Activated effector memory CD4-positive, alpha-beta T cell treated with Interleukin-2 at 50 U/mL for 16 hours (primary cell): ENCODE measurements at regions not wholly inside any gene's neighbourhood (a gene's known extent, or its start where the extent isn't known, plus 50 kb on each side); places are given as distances from the start of the nearest gene placed in this dataset.
"Not testable (repeated sequence)": the region's sequence is repeated elsewhere in the genome, so short reads cannot be mapped to it uniquely, and the experiment has no call there.

Experiments
- DNase-seq: peaks from one replicate; pipeline ENCODE4 v3.0.0-alpha.2; 2020

- no peak for DNase-seq
These were observed 1670.9 kb downstream of the PLA2G4A start for GRCh38 chr1:188499690-188500089.

DNA sequence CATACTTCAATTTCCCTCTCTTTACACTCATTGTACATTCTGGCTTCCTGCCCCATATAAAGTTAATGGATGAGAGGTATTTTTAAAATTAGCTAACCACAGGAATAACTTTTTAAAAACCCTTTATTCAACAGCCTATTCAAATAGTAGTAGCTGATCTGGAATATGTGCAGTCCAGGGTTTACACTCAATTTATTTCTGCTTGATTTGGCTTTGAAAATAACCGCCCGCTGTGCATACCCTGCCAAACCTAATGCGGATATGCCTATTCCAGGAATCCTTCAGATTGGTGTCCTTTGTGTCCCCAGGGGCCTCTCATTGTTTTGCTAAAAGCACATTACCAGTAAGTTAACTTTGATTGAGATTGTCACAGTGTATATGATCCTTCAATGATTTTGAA lies 1686.2 kb downstream of the PLA2G4A start:
- no peak for DNase-seq

GRCh38 chr1:188517139-188517538 lies 1688.4 kb downstream of the PLA2G4A start:
- no peak for DNase-seq

- DNase-seq = no peak
These were observed 1722.4 kb downstream of the PLA2G4A start for GRCh38 chr1:188551176-188551575.

DNA sequence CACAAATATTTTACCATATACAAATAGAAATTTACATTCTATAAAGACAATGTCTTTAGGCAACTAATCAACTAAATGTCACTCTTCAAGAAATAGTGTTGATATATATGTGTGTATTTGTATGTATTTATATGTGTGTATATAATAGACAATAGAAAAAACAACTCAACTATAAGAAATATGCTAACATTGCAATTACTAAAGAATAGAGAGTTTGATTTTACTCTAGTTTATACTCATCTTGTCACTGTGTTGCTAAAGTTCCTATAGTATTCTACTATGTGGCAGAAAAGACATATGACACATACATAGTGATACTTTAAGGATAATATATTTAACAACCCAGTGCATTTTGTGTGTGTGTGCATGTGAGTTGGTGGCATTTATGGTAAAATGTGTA lies 1728.3 kb downstream of the PLA2G4A start:
- DNase-seq = no peak

- no peak for DNase-seq
These were observed 1754.3 kb downstream of the PLA2G4A start for GRCh38 chr1:188582911-188583532.

DNA sequence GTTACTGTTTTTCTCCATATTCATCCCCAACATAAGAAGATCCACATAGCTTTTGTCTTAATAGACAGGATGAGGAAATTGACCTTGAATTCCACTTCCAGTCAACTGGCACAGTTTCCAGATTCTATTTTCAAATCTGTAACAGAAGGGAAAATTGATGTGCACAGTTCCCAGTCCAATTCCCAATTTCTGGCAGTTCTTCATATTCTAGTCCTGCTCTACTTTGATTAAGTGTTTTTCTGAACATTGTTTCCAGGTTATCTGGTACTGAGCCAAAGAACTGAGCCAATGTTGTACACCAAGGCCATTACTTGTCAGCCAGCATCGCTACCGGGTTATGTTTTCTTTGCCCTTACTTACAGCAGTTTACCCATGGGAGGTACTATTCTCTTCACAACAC lies 1755.4 kb downstream of the PLA2G4A start:
- no peak for DNase-seq

- DNase-seq = no peak
These were observed 1761.9 kb downstream of the PLA2G4A start for GRCh38 chr1:188590641-188591040.

DNA sequence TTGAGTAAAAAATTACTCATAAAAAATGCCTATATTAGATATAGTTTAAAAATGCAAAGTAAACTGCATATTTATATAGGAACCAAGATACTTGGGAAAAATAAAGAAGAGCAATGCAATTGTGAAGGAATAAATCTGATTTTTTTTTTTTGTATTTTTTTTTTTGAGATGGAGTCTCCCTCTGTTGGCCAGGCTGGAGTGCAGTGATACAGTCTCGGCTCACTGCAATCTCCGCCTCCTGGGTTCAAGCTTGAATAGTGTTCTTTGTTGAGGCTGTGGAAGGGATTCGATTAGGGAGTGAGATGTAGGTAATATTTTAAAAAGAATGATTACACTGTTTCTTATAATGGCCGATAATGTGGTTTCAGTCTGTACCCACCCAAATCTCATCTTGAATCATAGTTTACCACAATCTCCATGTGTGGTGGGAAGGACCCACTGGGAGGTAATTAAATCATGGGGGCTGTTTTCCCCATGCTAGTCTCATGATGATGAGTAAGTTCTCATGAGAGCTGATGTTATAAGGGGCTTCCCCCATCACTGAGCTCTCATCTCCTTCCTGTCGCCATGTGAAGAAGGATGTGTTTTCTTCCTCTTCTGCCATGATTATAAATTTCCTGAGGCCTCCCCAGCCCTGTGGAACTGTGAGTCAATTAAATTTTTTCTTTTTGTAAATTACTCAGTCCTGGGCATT lies 1765.9 kb downstream of the PLA2G4A start:
- no peak for DNase-seq

DNA sequence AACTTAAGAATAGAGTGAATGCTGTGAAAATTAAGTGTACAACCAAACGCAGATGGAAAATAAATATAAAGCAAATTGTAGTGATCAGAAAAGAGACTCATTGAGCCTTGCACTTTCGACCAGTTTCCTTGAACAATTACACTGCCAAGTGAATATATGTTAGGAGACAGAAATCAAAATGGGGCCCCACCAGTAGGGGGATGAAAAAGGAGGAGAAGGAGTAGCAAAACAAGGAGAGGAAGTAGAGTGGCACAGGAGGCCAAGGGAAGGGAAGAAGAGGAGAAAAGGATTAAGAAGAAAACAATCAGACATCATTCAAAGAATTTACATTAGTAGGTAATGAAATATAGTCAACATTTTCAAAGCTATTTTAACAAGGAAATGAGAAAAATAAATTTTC lies 1770.6 kb downstream of the PLA2G4A start:
- no peak for DNase-seq

GRCh38 chr1:188611432-188611831 lies 1782.7 kb downstream of the PLA2G4A start:
- DNase-seq = no peak

- DNase-seq = no peak
These were observed 1786.6 kb downstream of the PLA2G4A start for GRCh38 chr1:188615321-188615720.

GRCh38 chr1:188620236-188620635 lies 1791.5 kb downstream of the PLA2G4A start:
- DNase-seq = no peak

GRCh38 chr1:188641566-188642211 lies 1812.9 kb downstream of the PLA2G4A start:
- DNase-seq = no peak

- DNase-seq = no peak
These were observed 1814.0 kb downstream of the PLA2G4A start for GRCh38 chr1:188642704-188643103.

DNA sequence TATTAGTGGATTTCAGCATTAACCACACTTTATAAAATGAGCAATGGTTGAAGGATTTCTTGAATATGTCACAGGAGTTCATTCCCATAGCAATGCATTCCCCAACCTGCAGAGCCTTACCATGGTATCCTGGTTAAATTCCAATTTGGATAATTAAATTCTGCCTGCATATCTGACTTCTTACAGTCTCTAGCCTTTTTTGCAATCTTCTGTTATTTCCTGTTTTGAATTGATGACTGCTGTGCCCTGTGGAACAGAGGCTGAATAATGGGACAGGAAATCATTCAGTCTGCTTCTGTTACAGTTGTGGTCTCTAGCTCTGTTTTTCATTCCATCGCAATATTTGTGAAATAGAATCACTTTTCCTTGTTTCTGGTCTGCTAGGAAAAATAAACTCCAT lies 1823.9 kb downstream of the PLA2G4A start:
- no peak for DNase-seq

DNA sequence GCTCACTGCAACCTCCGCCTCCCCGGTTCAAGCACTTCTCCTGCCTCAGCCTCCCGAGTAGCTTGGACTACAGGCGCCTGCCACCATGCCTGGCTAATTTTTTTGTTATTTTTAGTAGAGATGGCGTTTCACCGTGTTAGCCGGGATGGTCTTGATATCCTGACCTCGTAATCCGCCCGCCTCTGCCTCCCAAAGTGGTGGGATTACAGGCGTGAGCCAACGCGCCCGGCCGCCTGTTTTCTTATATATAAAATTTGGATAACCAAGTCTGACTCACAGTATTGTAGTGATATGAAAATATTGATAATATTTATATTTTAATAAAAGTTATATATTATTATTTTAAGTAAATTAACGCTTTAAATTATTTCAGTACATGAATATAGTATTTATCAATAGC lies 1821.7 kb downstream of the BRINP3 start:
- DNase-seq = not testable (repeated sequence)

DNA sequence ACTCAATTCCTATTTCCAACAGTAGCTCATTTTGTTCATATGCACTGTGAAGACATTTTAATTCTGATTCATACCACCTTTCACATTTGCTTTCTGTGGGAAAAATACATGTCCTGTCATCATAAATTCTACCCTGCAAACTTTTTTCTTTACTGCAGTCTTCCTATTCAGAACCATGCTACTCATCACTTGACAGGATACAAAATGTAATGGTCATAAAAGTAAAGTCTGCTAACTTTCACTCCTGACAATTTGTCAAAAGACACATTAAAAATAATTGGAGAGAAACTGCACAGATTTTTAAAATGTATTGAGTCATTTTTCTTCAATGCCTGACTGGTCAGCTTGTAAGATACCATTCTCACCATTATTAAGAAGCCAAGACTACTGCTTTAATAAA lies 1817.1 kb downstream of the BRINP3 start:
- DNase-seq = no peak

DNA sequence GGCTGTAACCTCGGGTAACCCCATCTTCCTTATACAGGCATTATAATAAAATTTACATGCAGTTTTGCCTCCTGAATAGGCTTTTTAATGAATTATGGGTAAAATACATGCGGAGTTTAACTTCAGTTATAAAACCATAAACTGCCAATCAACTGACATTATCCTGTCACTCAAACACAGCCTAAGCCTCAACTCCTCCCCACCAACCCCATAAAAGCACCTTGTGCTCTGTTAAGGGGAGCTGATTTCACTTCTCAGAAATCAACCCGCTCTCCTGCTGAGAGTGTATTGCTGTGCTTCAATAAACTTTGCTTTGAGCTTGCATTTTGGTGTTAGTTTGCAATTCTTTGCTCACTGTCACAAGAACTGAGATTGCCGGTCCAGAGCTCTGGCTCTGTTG lies 1812.2 kb downstream of the BRINP3 start:
- DNase-seq = no peak

GRCh38 chr1:188668083-188668482 lies 1809.6 kb downstream of the BRINP3 start:
- DNase-seq = no peak

DNA sequence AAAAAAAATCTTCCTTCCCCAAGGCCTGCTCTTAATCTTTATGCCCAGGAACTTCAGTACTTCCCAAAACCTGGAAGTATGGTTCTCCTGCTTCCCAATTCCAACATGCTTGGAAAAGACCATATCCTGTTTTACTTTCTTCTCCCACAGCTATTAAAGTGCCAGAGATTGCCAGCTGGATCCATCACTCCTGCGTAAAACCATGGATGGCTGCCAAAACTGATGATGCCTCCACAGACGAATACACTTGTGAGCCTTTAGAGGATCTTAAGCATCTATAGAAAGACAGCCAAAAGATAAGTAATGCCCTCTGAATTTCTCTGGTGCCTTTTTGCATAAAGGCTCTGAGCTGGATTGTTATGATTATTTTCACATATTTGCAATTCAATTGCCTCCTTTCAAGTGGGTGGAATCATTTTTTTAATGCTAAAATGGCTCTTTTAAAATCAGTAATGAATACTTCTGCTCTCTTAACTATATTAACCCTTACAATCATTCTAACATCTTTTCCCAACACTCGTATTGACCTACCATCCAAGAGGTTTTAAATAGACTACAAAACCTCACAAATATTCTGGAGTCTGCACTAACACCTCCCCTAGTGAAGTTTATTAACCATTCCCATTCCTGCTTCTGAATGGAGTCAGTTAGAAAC lies 1807.8 kb downstream of the BRINP3 start:
- DNase-seq = no peak

GRCh38 chr1:188670837-188671236 lies 1806.8 kb downstream of the BRINP3 start:
- DNase-seq = no peak

DNA sequence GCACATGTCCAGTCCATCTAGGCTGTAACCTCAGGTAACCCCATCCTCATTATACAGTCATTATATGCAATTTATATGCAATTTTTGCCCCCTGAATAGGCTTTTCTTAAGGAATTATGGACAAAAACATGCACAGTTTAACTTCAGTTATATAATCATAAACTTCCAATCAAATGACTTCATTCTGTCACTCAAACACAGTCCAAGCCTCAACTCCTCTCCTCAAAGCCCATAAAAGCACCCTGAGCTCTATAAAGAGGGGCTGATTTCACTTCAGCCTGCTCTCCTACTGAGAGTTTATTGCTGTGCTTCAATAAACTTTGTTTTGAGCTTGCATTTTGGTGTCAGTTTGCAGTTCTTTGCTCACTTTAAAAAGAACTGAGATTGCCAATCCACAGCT lies 1805.5 kb downstream of the BRINP3 start:
- DNase-seq = no peak

DNA sequence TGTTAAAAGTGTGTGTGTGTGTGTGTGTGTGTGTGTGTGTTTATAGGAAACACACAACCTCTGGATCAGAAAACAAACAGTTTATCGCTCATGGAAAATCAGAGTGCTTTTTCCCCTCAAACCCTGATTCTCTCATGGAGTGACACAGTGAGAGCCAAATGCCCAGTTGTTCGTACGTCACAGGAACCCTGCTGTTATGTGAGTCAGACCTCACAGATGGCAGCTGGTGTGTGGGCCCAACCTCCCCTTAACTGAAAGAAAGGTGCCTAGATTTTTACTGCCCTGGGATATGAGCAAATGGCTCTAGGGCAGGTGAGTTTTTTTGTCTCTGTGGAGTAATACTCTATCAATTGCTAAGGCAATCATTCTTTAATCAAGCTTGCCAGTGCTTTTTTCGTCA lies 1788.1 kb downstream of the BRINP3 start:
- no peak for DNase-seq
